ENCODE measurements at regions not wholly inside any gene's neighbourhood (a gene's known extent, or its start where the extent isn't known, plus 50 kb on each side); places are given as distances from the start of the nearest gene placed in this dataset.
A peak's percentile ranks its signal among the peaks of the same experiment; 100 is the strongest.

- H3K27ac ChIP-seq (ENCODE audit: low read depth in 2 of 2, low read length in 1 of 2): peak overlapping the region; percentile 16 to 93; a peak in 3 of 4 replicates
- H3K79me2 ChIP-seq (ENCODE audit: insufficient read depth): no peaks in the 10 kb centered on the region
- H3K4me1 ChIP-seq (ENCODE audit: control insufficient read depth in 1 of 2, insufficient read depth in 2 of 2, low read depth in 1 of 2, low read length in 1 of 2): peaks cover 0 to 15% of the 10 kb centered on the region in 2 experiments; a peak in 2 of 4 replicates
- no peak for TF ChIP-seq USF2 (IDR thresholded peaks at IDR 0.05; ENCODE audit: borderline replicate concordance, low read depth, low read length)
- TF ChIP-seq ZBTB33 (IDR thresholded peaks at IDR 0.05; ENCODE audit: borderline replicate concordance, low read depth): no peak
- no peak for TF ChIP-seq POLR2AphosphoS5 (IDR thresholded peaks at IDR 0.05; ENCODE audit: low read depth, low read length)
- no peak for TF ChIP-seq USF1 (IDR thresholded peaks at IDR 0.05; ENCODE audit: borderline replicate concordance, low read depth)
- TF ChIP-seq MAX (IDR thresholded peaks at IDR 0.05; ENCODE audit: low read depth): no peak
- TF ChIP-seq FOXM1 (IDR thresholded peaks at IDR 0.05; ENCODE audit: low read depth): no peak
- no peak for TF ChIP-seq GABPA (IDR thresholded peaks at IDR 0.05; ENCODE audit: low read depth)
- TF ChIP-seq REST (IDR thresholded peaks at IDR 0.05; ENCODE audit: low read depth, low read length): no peak
- no peak for TF ChIP-seq FOSL2 (IDR thresholded peaks at IDR 0.05; ENCODE audit: borderline replicate concordance, low read depth)
- no peak for TF ChIP-seq MXI1 (IDR thresholded peaks at IDR 0.05; ENCODE audit: low read depth, low read length)
- no peak for TF ChIP-seq GATA2 (CRISPR knock-in tag; IDR thresholded peaks at IDR 0.05)
- TF ChIP-seq SIN3A (IDR thresholded peaks at IDR 0.05; ENCODE audit: borderline replicate concordance, low read depth, low read length): no peak
- no peak for TF ChIP-seq ELF1 (IDR thresholded peaks at IDR 0.05)
- TF ChIP-seq CTCF (IDR thresholded peaks at IDR 0.05): no peak
- CTCF ChIA-PET: interaction anchor here (0.6 to 1.6 kb wide), 15 partner anchors 9 to 502 kb away, joined by 3 to 6 read pairs (median 3); partner anchors contain the start of gene SERTAD2
- H3K4me3 ChIP-seq (ENCODE audit: low read depth in 2 of 2, low read length in 1 of 2): peak overlapping the region in 1 of 2 experiments; percentile 40; a peak in 1 of 4 replicates
- no peaks in the 10 kb centered on the region for H3K27me3 ChIP-seq (ENCODE audit: insufficient read depth)
- H3K9me3 ChIP-seq: no peaks in the 10 kb centered on the region
- no peaks in the 10 kb centered on the region for H3K9me2 ChIP-seq
- H3K4me2 ChIP-seq: 0 out of 2 replicates have a peak overlapping the region, but pooled peaks have one; percentile 53
- WGBS (ENCODE audit: low lambda C conversion rate): 94% methylated on average over 6 of the region's 6 CpGs
- POLR2A ChIA-PET: no interaction called here
- H3F3A ChIP-seq (replicated peaks; ENCODE audit: insufficient read depth): peaks cover 21% of the 10 kb centered on the region
- no peaks in the 10 kb centered on the region for H3K36me3 ChIP-seq (replicated peaks in 1 of 2; ENCODE audit: control insufficient read depth in 1 of 2, insufficient read depth in 2 of 2, low read length in 1 of 2)
- H4K20me1 ChIP-seq (ENCODE audit: insufficient read depth): no peaks in the 10 kb centered on the region
- DNase-seq: no peak
- peak overlapping the region; percentile 87; the same call in 1 of the 2 replicates for H2AFZ ChIP-seq (ENCODE audit: low read depth)
- H3K9ac ChIP-seq: peak overlapping the region; percentile 63; the same call in 1 of the 2 replicates
Measured at GRCh38 chr2:64831977-64832328, 157.2 kb upstream of the SLC1A4 start.
